ENCODE measurements at regions not wholly inside any gene's neighbourhood (a gene's known extent, or its start where the extent isn't known, plus 50 kb on each side); places are given as distances from the start of the nearest gene placed in this dataset.

GRCh38 chr2:223227338-223227737 lies 175.3 kb downstream of the KCNE4 start:
- DNase-seq, result no peak

DNA sequence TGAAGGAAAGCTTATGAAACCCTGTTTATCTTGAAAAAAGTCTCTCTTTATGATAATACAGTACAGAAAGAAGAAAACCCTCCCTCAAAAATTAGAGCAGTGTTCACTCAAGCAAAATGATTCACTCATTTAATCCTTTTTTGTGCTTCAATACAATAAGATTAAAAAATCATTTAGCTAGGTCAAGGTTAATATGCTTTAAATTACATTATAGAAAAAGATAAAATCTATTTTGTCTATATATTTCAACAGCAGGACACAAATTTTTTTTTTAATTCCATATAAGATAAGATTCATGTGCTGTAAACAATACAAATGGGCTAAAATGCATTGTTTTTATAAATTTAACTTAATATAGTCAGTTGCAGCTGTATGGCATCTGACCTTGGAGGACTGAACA lies 176.9 kb downstream of the KCNE4 start:
- no peak for DNase-seq

GRCh38 chr2:223230352-223230751 lies 178.4 kb downstream of the KCNE4 start:
- no peak for DNase-seq

- DNase-seq, result no peak
Measured at GRCh38 chr2:223232285-223232684, 180.3 kb downstream of the KCNE4 start.

DNA sequence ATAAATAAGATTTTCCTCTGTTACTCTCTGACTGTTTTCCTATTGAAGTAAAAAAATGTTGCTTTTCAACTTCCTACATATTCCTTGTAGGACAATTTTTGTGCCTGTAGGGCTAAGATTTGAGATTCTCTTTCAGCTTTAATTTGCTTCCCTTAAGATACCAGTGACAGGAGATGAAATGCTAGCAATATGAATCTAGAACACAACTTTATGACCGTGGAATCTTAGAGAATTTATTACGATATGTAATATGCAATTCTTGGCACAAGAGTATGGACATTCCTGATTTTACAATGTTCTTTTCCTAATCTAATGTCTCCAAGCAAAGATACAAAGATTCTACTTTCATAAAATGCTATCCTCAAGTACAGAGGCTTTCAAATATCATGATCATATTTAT lies 180.9 kb downstream of the KCNE4 start:
- DNase-seq, result no peak

- DNase-seq, result no peak
Measured at GRCh38 chr2:223235986-223236385, 184.0 kb downstream of the KCNE4 start.

GRCh38 chr2:223238301-223238700 lies 186.3 kb downstream of the KCNE4 start:
- DNase-seq, result no peak

DNA sequence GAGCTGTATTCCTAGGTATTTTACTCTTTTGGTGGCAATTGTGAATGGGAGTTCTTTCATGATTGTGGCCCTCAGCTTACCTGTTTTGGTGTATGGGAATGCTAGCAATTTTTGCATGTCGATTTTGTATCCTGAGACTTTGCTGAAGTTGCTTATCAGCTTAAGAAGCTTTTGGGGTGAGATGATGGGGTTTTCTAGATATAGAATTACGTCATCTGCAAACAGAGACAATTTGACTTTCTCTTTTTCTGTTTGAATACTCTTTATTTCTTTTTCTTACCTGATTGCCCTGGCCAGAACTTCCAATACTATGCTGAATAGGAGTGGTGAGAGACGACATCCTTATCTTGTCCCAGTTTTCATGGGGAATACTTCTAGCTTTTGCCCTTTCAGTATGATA lies 191.2 kb downstream of the KCNE4 start:
- DNase-seq, result no peak

DNA sequence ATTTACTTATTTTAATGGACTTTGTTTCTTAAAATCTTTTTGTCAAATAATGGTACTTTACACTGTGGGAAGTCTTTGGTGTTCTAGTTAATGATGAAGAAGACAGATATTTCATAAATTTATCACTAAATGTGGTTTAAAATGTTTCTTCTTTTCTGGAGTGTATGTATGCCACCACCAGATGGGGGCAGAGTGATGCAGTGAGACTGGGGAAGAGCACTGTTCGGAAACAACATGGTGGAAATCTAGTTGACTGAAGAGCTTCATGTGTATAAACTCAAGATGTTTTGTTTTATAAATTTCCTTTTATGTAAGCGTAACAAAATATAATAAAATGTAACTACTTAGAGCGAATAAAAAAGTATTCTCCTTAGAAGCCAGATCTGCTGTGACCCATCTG lies 195.1 kb downstream of the KCNE4 start:
- DNase-seq, result peak; percentile 4 to 17

- DNase-seq, result no peak
Measured at GRCh38 chr2:223251656-223252229, 199.8 kb downstream of the KCNE4 start.

- DNase-seq, result no peak
Measured at GRCh38 chr2:223260681-223261080, 208.7 kb downstream of the KCNE4 start.

- no peak for DNase-seq
Measured at GRCh38 chr2:223262946-223263345, 211.0 kb downstream of the KCNE4 start.

DNA sequence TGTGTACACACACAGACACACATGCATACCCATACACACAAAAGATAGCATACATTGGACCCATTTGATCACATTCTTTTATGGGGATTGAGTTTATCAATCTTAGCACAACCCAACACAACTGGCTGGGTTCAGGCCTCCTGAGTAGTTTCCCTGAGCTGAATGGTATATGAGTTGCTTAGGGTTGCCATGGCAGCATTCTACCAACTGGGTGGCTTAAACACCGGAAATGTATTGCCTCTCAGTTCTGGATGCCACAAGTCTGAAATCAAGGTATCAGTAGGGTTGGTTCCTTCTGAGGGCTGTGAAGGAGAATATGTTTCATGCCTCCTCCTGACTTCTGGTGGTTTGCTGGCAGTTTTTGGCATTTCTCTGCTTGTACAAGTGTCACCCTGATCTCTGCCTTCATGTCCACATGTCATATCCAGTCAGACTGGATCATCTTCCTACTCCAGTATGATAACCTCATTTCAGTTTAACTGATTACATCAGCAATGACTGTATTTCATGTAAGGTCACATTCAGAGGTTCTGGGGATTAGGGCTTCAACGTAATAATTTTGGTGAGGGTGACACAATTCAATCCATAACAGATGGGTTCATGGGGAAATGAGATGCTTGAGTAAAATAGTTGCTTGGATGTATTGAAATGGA lies 212.7 kb downstream of the KCNE4 start:
- no peak for DNase-seq

DNA sequence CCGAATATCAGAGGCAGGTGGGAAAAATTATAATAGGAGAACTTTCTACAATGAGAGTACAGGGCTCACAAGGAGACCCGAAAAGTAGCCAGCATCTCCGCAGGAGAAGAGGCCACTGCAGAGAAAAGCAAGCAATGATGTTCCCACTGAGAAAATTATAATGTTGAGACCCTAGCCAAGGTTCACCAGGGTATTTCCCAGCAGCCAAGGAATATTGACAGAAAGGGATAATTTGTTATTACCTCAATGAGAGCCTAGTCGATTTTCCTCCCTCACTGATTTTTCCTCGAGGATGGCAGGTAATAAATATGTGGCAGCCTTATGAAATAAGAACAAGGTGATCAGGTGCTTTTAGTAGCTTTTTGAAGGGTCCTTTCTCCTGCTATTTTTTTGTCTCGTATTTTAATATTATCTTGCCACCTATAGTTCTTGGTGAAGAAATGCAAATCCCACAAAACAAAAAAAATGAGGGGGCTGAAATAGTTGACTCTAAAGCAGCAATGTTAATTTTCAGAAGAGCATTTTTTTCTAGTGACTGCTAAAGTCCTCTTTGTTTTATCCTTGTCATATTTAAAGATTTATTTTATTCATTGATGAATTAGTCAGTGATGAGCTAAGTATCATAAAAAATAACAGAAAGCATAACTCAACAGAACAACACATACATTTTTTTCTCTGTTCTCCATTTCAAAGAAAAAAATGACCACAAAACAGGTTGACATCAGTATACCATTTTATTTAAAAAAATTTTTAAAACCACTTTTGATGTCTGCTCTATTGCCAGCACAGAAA lies 215.4 kb downstream of the KCNE4 start:
- DNase-seq, result no peak

GRCh38 chr2:223269386-223269785 lies 217.4 kb downstream of the KCNE4 start:
- no peak for DNase-seq

DNA sequence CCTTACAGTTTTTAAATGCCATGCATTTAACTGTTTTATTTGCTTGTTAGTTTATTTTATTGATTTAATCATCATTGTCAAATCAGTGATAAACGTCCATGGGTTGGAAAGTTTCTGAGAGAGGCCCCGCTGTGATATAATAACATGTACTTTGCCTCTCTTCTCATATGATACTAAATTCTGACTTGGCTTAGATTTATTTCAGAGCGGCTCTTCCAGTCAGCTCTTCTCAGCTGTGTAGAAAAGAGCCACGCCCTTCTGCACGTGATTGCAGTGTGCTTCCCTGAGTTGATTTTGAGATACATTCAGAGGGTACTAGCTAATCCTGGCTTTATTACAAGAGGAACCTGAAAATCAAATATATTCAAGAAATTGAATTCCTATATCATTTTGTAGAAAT lies 218.6 kb downstream of the KCNE4 start:
- DNase-seq, result no peak

DNA sequence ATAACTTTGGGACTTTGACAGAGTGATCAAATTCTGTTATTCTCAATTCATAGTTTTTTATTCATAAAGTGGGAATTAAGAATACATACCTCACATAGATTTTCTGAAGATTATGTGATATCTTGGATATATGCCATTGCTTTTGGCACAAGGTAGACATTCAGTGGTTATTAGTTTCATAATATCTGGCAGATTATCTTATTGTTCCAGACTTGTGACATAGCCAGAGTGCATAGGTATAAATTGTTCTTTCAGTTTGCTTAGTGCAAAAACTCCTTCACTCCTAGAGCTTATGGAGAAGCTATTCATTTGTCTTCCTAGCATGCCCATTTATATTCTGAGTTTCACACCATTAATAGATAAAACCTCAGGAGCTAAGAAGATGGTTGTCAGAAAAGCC lies 222.0 kb downstream of the KCNE4 start:
- no peak for DNase-seq

DNA sequence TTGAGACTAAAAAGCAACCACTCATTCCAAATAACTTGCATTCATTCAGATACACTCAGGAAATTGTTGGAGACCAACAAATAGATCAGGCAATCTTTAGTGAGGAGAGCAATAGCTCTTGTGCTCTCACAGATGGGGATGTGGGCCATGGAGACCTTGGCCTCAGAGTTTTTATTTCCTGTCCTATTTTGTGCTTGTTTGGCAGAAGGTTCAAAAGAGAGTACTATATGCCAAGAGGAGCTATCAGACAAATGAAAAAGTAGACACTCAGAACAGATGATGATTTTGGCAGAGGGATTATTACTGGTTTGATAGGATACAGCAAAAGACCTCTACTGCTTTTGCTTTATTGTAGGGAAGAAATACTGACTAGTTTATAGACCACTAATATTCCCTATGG lies 230.2 kb downstream of the KCNE4 start:
- no peak for DNase-seq

GRCh38 chr2:223283329-223283728 lies 231.3 kb downstream of the KCNE4 start:
- DNase-seq, result no peak

- no peak for DNase-seq
Measured at GRCh38 chr2:223283771-223284170, 231.8 kb downstream of the KCNE4 start.

- no peak for DNase-seq
Measured at GRCh38 chr2:223285370-223286265, 233.6 kb downstream of the KCNE4 start.

GRCh38 chr2:223294756-223295155 lies 242.8 kb downstream of the KCNE4 start:
- DNase-seq, result no peak

DNA sequence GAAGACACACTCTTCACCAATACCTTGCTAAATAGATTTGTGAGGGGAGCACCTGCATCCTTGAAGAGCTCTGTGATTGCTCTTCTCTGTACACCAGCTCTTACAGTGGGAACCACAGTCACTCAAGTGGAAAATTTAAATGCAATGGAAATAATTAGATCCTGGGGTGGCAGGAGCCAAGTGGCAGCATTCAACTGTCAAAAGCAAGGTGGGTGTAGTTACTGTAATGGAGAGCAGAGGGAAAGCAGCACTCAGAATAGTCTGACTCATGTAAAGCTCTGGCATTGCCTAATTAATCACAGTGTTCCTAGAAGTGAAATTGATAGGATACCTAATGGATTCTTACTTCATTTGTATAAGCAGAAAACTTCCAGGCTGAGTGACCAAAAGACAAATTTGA lies 245.8 kb downstream of the KCNE4 start:
- DNase-seq, result no peak
